Astrocyte of the hippocampus (primary cell): ENCODE measurements at regions not wholly inside any gene's neighbourhood (a gene's known extent, or its start where the extent isn't known, plus 50 kb on each side); places are given as distances from the start of the nearest gene placed in this dataset.

Experiments
- DNase-seq: peaks from one replicate; pipeline ENCODE4 v3.0.0; 2011; ENCODE audit warnings: low read depth, low spot score

- peak; percentile 39 for DNase-seq
These were observed 144.1 kb downstream of the SOX2 start for GRCh38 chr3:181855825-181856224.

- DNase-seq, result no peak
These were observed 147.8 kb downstream of the SOX2 start for GRCh38 chr3:181859518-181859917.

- DNase-seq, result no peak
These were observed 148.5 kb downstream of the SOX2 start for GRCh38 chr3:181860235-181860634.

GRCh38 chr3:181862502-181862901 lies 150.8 kb downstream of the SOX2 start:
- no peak for DNase-seq

GRCh38 chr3:181868576-181869082 lies 156.9 kb downstream of the SOX2 start:
- no peak for DNase-seq

DNA sequence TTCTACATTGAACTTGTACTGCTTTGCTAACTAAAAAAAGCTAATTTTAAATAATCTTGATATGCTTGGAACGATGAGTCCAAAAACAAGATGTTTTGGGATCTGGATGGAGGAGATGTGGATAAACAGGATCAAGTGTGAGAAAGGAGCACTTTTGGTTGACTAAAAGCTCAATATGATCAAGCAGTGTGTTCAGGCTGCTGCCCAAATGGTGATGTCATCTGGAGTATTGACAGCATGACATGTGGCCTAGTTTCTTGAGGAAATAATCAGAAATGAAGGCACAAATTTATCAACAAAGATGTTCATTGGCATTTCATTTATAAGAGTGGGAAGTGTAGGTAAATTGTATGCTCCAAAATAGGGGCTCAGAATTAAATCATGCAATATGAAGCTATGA lies 161.2 kb downstream of the SOX2 start:
- DNase-seq, result no peak

DNA sequence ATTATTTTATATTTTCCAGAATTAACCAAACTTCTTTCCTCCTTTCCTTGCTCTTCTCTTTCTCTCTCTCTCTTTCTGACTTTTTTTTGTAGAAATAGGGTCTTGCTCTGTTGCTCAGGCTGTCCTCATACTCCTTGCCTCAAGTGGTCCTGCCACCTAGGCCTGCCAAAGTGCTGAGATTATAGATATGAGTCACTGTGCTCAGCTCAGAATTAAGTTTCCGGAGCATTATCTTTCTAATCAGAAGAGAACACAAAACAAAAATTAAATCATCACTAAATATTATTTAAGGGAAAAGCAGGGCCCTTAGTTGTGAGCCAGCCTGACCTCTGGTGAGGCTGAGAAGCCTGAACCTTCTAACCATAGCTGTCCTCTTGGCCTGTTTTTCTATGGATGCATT lies 168.2 kb downstream of the SOX2 start:
- peak; percentile 32 for DNase-seq

DNA sequence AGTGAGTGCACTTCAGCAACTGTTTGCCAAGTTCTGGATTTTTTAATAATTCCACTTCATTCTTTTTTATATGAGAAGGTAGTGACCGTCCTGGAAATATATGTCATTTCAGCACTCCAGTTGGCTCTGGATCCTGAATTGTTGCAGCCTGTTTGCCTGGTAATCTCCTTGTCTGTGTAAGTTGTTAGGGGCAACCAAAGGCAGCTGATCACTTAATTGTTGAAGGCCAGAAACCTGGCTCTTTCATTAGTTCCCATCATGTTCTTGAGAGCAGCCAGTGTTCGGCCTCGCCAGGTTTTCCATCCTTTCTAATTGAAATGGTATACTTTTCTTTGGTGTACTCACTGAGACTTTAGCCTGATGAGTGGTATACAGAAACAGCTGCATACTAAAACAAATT lies 168.6 kb downstream of the SOX2 start:
- DNase-seq, result peak; percentile 48

DNA sequence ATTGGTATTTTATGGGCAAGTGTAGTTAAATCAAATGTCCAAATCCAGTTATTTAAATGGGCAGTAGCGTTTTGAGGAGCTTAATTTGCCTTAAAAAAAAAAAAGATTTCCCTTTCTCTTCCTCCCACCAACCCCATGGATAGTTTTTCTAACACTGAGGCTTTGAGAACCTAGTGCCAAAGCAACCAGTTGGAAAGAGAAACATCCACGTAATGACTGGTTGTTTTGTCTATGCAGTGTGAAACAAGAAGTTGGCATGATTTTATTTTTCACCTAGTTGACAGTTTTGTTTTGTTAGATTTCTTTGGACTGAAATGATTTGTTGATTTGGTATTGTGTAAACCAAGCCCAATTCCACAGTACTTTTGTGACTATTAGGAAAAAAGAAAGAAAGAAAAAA lies 170.0 kb downstream of the SOX2 start:
- DNase-seq, result peak; percentile 40

DNA sequence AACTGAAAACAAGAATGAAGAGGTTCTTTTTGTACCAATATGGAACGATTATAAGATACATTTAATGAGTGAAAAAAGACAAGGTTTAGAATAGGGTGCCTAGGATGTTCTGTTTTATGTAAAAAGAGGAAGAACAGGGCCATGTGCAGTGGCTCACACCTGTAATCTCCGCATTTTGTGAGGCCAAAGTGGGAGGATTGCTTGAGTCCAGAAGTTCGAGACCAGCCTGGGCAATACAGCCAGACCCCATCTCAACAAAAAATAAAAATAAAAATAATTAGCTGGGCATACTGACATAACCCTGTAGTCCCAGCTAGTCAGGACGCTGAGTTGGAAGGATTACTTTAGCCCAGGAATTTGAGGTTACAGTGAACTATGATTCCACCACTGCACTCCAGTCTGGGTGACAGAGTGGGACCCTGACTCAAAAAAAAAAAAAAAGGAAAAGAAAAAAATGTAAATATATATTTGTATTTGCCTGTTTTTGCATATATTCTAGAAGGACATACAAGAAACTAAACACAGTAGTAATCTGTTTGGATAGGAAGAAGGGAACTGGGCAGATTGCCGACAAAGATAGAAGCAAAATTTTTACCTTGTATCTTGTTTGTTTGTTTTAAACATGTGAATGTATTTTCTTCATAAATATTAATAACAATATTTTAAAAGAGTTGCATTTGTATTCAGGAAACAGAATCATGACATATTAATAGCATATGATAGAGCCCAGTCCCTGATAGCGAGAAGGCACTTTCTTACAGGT lies 174.3 kb downstream of the SOX2 start:
- DNase-seq, result no peak

DNA sequence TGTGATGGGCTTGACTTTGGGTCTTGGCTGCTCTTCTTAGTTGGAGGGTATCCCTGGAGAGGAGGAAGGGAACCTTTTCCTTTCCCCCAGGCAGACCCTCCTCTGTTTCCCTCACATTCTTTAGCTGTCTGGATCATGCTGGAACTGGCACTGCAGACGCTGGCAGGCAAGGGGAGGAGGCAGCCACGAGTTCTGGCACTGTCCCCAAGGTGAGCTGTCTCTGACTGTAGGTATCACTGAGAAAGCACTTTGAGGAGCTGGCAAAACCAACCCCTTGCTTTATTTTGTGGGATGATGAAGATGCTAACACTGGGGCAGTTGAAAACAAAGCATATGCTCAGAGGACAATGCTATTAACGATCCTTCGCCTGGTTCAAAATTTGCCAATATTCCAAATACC lies 175.0 kb downstream of the SOX2 start:
- DNase-seq, result no peak

DNA sequence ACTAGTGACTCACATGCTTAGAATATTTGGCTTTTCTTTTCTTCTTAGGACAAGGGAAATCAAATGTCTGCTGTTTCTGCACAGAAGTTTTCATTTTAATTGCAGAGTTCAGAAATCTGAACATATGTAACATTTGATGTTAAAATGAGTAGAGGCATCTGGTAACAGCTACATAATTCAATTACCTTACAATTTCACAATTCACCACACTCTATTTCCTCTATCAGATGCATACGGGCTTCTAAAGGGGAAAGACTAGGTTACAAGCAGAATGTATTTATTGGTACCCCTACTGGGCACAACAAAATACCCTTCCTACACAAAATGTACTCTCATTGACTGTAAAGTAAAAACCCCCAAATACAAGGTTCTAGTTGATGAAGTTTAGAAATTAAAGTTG lies 176.0 kb downstream of the SOX2 start:
- no peak for DNase-seq

DNA sequence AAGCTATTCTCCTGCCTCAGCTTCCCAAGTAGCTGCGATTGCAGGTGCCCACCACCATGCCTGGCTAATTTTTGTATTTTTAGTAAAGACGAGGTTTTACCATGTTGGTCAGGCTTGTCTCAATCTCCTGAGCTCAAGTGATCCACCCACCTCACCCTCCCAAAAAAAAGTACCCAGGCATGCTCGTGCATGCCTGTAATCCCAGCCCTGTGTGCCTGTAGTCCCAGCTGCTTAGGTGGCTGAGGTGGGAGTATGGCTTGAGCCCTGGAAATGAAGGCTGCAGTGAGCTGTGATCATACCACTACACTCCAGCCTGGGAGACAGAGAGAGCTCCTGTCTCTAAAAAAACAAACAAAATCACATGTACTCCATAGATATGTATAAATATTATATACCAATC lies 176.5 kb downstream of the SOX2 start:
- no peak for DNase-seq

DNA sequence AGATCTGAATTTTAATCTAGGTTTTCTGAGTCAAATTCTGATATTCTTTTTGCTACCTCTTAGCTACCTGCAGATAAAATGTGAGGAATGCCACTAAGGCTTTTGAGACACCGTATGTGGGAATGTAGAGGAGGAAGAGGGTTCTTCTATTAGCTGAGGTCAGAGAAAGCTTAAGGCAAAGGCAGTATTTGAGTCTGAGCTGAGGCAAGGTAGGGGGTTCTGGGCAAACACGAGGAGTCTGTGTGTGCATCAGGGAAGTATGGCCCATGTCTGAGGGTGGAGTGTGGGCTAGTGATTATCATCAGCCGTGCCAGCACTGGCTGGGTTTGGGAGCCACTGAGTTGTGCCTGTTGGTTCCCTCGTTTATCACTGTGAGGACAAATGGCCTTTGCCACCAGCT lies 181.1 kb downstream of the SOX2 start:
- no peak for DNase-seq

DNA sequence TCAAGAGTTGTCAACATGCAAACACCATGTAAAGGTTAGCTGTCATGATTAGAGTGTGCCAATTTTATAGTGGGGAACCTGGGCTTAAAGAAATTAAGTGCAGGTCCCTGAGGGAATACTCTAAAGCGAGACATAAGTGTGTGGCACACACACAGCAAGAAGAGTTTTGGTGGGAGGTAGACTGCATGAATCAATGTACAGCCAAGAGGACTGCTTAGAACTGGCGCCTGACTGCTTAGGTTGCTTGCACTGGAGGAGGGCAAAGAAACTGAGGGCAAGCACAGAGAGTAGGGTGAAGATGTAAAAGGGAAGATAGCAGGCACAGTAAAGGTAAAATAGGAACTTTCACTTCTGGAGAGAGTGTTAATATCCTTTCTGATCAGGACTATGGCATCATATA lies 184.9 kb downstream of the SOX2 start:
- no peak for DNase-seq

DNA sequence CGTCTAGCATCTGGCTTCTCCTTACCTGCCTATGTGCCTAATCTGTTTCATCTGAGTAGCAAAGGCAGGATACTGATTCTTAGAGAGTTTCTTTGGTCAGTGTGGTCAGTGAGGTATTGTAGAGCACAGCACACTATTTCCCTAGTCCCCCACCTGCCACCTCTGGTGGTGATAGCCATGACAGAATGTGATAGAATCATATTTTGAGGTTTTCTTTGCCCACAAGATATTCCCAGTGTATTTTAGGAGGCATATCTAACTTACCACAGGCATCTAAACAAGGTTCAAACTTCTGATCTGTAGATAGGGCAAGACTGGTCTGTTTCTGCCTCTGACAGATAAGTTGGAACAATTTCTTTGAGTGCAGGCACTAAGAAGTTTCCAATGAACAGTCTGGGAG lies 188.0 kb downstream of the SOX2 start:
- peak; percentile 86 for DNase-seq

- DNase-seq, result peak; percentile 77
These were observed 189.9 kb downstream of the SOX2 start for GRCh38 chr3:181901626-181902025.

DNA sequence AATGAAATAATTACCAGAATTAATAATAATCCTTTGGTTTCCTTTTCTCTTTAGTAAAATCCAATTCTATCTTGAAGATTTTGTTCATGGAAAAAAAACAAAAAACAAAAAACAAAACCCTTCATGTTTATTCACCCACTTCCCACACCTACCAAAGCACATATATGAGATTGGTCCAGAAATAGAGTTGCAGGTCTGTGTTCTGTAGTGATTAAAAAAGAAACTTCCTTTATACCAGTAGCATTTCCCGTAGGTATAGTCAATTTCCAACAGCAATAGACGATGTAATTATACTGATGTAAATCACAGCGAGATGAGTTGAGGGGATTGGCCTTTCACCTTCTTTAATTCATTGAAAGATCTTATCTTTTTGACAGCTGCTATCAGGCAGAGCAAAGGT lies 194.6 kb downstream of the SOX2 start:
- DNase-seq, result no peak

DNA sequence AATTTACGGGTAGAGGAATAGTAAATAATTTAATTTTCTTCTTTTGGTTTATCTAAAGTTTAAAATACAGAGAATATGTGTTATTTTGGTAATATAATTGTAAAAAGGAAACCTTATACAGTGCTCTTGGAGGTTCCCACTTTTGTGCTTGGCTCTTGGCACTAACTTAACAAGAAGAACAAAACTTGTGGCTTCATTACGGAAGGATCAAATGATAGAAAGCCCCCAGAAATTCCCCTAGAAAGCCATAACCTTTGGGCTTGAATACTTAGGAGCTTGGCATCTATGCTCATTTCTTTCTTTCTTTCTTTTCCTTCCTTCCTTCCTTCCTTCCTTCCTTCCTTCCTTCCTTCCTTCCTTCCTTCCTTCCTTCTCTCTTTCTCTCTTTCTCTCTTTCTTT lies 197.5 kb downstream of the SOX2 start:
- no peak for DNase-seq

DNA sequence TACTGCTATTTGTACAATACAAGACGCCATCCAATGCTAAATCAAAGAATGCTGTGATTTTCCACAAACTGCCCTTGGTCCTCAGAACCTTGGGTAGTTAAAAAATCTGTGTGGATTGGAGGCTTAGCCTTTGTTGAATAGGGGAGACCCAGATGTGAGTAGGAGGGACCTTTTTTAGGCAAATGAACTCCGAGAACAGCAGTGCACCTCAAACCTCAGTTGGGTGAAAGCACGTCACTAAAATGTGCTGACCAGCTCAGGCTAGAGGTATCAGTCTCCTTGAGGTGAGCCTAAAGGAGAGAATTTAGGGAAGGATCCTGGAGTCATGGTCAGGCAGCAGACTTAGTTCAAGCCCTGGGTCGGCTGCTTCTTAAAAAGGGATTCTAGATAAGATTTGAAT lies 200.7 kb downstream of the SOX2 start:
- no peak for DNase-seq

DNA sequence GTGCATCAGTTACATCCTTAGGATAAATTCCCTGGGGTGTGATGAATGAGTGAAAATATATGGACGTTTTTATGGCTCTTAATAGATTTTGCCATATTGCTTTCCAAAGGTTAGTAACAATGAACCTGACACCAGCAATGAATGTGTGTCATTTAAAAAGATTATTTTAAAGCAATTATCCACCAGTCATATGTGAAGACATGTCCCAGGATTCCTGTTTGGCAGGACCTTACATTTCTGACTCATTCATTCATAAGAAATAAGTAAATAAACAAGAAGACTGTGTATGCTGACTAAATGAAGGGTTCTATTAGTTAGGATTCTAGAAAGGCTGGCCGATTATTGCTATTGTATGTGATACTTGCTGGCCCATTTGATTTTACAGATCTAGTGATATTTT lies 201.5 kb downstream of the SOX2 start:
- peak; percentile 24 for DNase-seq

- DNase-seq, result no peak
These were observed 203.8 kb downstream of the SOX2 start for GRCh38 chr3:181915551-181915950.

DNA sequence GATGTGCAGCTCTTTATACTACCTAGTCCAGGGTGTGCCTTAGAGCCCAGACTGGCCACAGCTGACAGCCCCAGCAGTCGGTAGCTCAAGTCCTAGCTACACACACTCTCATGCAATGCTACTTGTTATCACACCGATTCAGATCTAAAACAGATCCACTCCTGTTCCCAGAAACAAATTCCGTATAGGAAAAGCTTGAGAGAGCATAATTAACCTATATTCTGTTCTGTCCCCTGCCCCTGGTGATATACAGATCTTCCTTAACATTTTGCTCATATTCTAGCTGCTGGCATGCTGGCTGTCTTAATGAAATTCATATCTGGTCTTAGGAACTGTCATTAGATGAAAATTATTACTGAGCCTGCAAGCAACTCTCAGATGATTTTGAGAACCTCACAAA lies 204.3 kb downstream of the SOX2 start:
- DNase-seq, result no peak

GRCh38 chr3:181917027-181917426 lies 205.3 kb downstream of the SOX2 start:
- DNase-seq, result no peak
